Fibroblast of mammary gland (primary cell): ENCODE measurements at regions not wholly inside any gene's neighbourhood (a gene's known extent, or its start where the extent isn't known, plus 50 kb on each side); places are given as distances from the start of the nearest gene placed in this dataset.

ENCODE experiments used
- DNase-seq: peaks from one replicate; pipeline ENCODE4 v3.0.0-alpha.2; 2010; ENCODE audit warnings: low read depth
- H3K4me3 ChIP-seq: 2 replicates; pipeline ENCODE4 v1.5.1; 2011; ENCODE audit warnings: low read depth, mild to moderate bottlenecking, low read length, moderate library complexity; ENCODE audit not compliant: control insufficient read depth
- TF ChIP-seq, protein P1 (sequence below): conservative IDR thresholded peaks from 2 replicates; pipeline ENCODE4 v1.5.1; 2011; ENCODE audit warnings: low read depth, low read length, inconsistent platforms; ENCODE audit not compliant: control insufficient read depth, insufficient read depth

DNA sequence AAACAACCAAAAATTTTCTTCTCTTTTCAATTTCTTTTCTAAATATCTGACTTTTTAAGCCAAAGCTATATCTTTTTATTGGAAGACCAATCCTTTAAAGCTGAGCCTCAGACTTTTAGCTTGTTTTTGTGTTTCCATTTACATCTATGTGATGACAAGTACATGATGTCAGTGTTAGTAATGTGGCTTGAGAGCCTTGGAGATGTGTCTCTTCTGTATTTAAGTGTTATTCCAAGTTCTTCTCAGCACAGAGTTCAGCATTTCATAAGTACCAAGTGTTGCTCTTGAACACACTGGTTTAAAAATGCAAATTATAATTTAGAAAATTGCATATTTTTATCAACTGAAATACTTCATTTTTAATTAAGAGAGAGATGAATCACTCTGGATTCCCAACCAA is 948.9 kb upstream of the FLRT2 start:
- TF ChIP-seq, protein P1, sequence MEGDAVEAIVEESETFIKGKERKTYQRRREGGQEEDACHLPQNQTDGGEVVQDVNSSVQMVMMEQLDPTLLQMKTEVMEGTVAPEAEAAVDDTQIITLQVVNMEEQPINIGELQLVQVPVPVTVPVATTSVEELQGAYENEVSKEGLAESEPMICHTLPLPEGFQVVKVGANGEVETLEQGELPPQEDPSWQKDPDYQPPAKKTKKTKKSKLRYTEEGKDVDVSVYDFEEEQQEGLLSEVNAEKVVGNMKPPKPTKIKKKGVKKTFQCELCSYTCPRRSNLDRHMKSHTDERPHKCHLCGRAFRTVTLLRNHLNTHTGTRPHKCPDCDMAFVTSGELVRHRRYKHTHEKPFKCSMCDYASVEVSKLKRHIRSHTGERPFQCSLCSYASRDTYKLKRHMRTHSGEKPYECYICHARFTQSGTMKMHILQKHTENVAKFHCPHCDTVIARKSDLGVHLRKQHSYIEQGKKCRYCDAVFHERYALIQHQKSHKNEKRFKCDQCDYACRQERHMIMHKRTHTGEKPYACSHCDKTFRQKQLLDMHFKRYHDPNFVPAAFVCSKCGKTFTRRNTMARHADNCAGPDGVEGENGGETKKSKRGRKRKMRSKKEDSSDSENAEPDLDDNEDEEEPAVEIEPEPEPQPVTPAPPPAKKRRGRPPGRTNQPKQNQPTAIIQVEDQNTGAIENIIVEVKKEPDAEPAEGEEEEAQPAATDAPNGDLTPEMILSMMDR = no peak
- no peak for DNase-seq
- no peak overlapping the region for H3K4me3 ChIP-seq

DNA sequence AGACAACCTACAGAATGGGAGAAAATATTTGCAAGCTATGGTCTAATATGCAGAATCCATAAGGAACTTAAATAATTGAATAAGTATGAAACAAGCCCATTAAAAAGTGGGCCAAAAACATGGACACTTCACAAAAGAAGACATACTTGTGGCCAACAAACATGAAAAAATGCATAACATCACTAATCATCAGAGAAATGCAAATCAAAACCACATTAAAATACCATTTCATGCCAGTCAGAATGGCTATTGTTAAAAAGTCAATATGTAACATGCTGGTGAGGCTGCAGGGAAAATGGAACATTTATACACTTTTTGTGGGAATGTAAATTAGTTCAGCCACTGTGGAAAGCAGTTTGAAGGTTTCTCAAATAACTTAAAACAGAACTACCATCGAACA is 945.4 kb upstream of the FLRT2 start:
- H3K4me3 ChIP-seq = no peak overlapping the region
- DNase-seq = no peak
- TF ChIP-seq, protein P1 = no peak

DNA sequence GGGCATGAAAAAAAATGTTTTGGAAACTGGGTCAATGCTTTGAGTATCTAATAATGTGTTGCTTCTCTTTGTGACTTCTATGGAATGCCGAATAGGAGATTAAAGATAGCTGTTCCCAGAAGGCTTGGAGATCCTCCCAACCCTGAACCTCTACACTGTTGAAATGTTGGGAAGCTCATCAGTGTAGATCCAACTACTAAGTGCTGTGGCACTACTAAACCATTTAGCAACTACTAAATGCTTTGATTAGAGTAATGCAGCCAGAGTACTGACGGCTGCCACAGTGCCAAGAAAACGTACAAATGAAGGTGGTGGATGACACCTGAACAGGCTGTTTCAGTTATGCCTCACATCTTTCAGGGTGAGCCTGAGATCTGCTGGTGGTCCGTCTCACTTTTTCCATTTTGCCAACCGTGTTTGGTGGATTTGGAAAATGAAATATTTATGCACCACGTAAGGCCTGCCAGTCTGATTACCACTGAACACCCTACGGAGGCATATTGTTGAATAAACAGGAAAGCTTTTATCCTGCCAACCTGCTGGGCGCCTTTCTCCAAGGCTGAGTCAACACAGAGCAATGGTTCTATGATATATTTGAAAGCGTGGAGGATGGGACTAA is 938.0 kb upstream of the FLRT2 start:
- H3K4me3 ChIP-seq = no peak overlapping the region
- TF ChIP-seq, protein P1 = no peak
- DNase-seq = no peak

DNA sequence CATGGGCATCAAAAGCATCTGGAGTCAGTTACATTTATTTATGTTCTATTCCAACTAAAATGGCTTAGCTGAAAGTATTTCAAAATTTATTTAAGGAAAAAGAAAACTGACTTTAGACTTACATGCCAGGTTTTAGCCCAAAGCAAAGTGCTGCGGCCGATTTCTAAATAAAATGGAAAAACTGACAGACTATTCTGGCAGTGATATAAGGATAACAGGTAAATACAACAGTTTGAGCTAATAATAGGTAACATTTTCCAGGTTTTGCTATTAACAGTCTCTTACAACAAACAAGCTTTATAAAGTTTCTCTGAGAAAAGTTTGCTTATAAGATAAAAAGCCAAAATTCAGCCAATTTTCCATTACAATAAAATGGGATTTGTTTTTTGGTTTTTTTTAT is 937.2 kb upstream of the FLRT2 start:
- no peak for DNase-seq
- no peak overlapping the region for H3K4me3 ChIP-seq
- TF ChIP-seq, protein P1 = no peak

DNA sequence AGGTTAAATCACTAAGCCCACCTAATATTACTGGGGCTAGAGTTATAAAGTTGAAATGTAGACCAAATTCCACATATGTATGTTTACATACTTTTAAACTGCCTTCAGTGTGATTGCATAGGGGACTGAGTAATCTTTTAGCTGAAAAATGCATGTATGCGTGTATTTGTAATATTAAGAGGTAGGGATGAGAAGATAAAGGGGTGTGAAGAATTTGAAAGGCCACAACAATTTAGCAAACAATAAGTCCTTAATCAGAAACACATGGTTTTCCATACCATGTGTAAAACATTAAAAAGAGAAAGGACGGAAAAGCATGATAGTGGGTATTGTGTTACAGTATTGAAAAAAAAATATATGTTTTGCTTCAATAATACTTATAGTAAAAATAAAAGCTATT is 919.9 kb upstream of the FLRT2 start:
- DNase-seq = no peak
- H3K4me3 ChIP-seq = no peak overlapping the region
- TF ChIP-seq, protein P1 = no peak

DNA sequence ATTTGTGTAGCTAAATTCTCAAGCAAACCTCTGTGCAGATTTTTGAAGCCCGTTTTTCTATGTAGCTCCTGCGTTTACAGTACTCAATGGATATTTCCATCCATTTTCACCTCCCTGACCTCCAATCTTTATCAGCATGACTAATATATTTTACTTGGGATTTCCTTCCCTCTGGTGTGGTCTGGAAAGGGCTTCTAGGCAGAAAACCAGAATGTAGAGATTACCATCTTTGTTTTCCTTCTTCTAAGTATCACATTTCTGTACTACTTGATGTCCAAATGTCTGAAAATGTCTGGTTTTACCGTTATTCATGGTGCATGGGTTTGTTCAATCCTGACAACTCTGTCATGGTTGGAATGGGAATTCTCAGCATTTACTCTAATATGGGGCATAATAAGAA is 907.6 kb upstream of the FLRT2 start:
- TF ChIP-seq, protein P1 = no peak
- no peak overlapping the region for H3K4me3 ChIP-seq
- no peak for DNase-seq

DNA sequence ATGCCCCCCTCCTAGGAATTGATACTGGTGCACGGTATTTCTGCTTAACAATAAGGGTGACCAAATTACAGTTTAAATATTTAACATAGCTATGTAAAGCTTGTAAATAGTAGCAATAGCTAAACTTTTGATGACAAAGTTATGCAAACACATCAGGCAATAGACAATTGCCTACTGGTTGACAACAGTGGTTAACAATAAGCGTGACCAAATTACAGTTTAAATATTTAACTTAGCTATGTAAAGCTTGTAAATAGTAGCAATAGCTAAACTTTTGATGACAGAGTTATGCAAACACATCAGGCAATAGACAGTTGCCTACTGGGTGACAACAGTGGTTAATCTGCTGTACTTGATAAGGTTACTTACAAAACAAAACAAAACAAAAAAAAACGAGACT is 886.5 kb upstream of the FLRT2 start:
- H3K4me3 ChIP-seq = no peak overlapping the region
- DNase-seq = no peak
- TF ChIP-seq, protein P1 = no peak
